ENCODE measurements at regions not wholly inside any gene's neighbourhood (a gene's known extent, or its start where the extent isn't known, plus 50 kb on each side); places are given as distances from the start of the nearest gene placed in this dataset.

- no peak overlapping the region for H3K4me3 ChIP-seq (replicated peaks in 1 of 2; ENCODE audit: low read depth in 2 of 2, low read length in 2 of 2)
- TF ChIP-seq, protein P1, sequence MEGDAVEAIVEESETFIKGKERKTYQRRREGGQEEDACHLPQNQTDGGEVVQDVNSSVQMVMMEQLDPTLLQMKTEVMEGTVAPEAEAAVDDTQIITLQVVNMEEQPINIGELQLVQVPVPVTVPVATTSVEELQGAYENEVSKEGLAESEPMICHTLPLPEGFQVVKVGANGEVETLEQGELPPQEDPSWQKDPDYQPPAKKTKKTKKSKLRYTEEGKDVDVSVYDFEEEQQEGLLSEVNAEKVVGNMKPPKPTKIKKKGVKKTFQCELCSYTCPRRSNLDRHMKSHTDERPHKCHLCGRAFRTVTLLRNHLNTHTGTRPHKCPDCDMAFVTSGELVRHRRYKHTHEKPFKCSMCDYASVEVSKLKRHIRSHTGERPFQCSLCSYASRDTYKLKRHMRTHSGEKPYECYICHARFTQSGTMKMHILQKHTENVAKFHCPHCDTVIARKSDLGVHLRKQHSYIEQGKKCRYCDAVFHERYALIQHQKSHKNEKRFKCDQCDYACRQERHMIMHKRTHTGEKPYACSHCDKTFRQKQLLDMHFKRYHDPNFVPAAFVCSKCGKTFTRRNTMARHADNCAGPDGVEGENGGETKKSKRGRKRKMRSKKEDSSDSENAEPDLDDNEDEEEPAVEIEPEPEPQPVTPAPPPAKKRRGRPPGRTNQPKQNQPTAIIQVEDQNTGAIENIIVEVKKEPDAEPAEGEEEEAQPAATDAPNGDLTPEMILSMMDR (IDR thresholded peaks at IDR 0.05; ENCODE audit: low read depth, low read length): no peak
- no peak for DNase-seq (ENCODE audit: low read depth in 2 of 2)
Measured at GRCh38 chr12:127473766-127474165, 793.2 kb upstream of the TMEM132C start.

DNA sequence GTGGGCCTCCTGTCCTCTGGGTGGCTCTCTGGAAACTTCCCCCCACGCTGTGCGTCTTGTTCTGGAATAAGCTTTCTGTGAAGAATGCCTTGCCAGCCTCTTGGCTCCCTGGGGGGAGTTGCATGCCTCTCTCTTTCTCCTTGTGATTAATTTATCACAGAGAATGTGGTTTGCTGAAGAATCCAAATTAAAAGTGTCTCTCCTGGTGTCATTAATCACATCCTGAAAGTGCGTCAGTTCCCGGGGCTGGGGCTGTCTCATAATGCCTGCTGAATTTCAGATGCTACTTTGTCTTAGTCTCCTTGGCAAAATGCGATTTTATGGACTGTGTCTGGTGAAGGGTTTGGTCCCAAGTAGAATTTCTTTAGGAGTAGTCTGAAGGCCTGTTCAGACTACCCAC is 787.7 kb upstream of the TMEM132C start:
- peak in 1 of 2 donors; percentile 0 for DNase-seq (ENCODE audit: low read depth in 2 of 2)
- no peak overlapping the region for H3K4me3 ChIP-seq (replicated peaks in 1 of 2; ENCODE audit: low read depth in 2 of 2, low read length in 2 of 2)
- TF ChIP-seq, protein P1 (IDR thresholded peaks at IDR 0.05; ENCODE audit: low read depth, low read length): no peak

DNA sequence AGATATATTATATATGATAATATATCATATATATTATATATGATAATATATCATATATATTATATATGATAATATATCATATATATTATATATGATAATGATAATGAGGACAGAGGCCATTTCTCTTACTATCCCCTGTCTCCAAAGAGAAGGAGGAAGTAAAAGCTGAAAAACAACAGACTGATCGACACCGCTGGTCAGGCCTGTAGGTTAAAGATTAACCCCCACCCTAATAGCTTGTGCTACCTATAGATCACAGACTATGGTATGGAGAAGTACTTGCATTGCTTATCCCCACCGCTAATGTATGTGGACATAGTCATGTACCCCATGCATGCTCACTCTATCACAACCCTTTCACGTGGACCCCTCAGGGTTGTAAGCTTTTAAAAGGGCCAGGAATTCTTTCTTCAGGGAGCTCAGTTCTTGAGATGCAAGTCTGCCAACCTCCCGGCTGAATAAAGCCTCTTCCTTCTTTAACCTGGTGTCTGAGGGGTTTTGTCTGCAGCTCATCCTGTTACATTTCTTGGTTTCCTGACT is 786.1 kb upstream of the TMEM132C start:
- no peak overlapping the region for H3K4me3 ChIP-seq (replicated peaks in 1 of 2; ENCODE audit: low read depth in 2 of 2, low read length in 2 of 2)
- DNase-seq (ENCODE audit: low read depth in 2 of 2): no peak
- TF ChIP-seq, protein P1 (IDR thresholded peaks at IDR 0.05; ENCODE audit: low read depth, low read length): no peak

- H3K4me3 ChIP-seq (replicated peaks in 1 of 2; ENCODE audit: low read depth in 2 of 2, low read length in 2 of 2): no peak overlapping the region
- DNase-seq (ENCODE audit: low read depth in 2 of 2): no peak
- TF ChIP-seq, protein P1 (IDR thresholded peaks at IDR 0.05; ENCODE audit: low read depth, low read length): no peak
Measured at GRCh38 chr12:127482950-127483349, 784.0 kb upstream of the TMEM132C start.

DNA sequence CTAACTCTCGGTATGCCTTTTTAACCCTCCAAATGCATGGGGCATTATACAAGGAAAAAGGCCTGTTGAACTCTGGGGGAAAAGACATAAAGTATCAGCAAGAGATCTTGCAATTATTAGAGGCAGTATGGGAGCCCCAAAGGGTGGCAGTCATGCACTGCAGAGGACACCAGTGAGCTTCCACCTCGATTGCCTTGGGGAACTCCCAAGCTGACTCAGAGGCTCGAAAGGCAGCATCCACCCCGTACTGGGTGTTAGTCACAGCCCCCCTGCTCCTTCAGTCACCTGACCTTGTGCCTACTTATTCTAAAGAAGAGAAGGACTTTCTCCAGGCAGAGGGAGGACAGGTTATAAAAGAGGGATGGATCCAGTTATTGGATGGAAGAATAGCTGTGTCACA is 781.4 kb upstream of the TMEM132C start:
- TF ChIP-seq, protein P1 (IDR thresholded peaks at IDR 0.05; ENCODE audit: low read depth, low read length): peak; percentile 40
- H3K4me3 ChIP-seq (replicated peaks in 1 of 2; ENCODE audit: low read depth in 2 of 2, low read length in 2 of 2): no peak overlapping the region
- DNase-seq (ENCODE audit: low read depth in 2 of 2): peak in 1 of 2 donors; percentile 87

DNA sequence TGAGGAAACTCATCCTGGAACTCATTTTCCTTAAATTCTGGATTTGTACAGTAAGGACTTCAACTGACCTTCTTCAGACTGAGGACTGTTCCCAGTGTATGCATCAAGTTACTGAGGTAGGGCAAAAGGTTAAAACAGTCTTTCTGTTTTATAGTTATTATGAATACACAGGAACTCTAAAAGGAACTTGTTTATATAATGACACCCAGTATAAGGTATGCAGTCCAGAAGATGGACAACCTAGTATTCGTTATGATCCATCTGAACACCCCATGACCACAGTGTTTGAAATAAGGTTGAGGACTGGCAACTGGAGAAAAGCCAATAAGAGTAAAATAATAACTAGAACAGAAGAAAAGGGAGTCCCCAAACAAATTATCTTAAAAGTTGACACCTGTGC is 779.9 kb upstream of the TMEM132C start:
- TF ChIP-seq, protein P1 (IDR thresholded peaks at IDR 0.05; ENCODE audit: low read depth, low read length): no peak
- H3K4me3 ChIP-seq (replicated peaks in 1 of 2; ENCODE audit: low read depth in 2 of 2, low read length in 2 of 2): no peak overlapping the region
- peak in 1 of 2 donors; percentile 9 for DNase-seq (ENCODE audit: low read depth in 2 of 2)

GRCh38 chr12:127489061-127489460 is 777.9 kb upstream of the TMEM132C start:
- TF ChIP-seq, protein P1 (IDR thresholded peaks at IDR 0.05; ENCODE audit: low read depth, low read length): no peak

More at GRCh38 chr12:127489061-127489460, 777.9 kb upstream of the TMEM132C start:
- DNase-seq (ENCODE audit: low read depth in 2 of 2): no peak
- no peak overlapping the region for H3K4me3 ChIP-seq (replicated peaks in 1 of 2; ENCODE audit: low read depth in 2 of 2, low read length in 2 of 2)

All from cardiac fibroblast (primary cell).